ENCODE measurements at regions not wholly inside any gene's neighbourhood (a gene's known extent, or its start where the extent isn't known, plus 50 kb on each side); places are given as distances from the start of the nearest gene placed in this dataset.
A peak's percentile ranks its signal among the peaks of the same experiment; 100 is the strongest.
"Not testable (repeated sequence)": the region's sequence is repeated elsewhere in the genome, so short reads cannot be mapped to it uniquely, and the experiment has no call there.

- DNase-seq, result no peak
Observed at GRCh38 chr6:15096894-15097837, 148.7 kb upstream of the JARID2 start.

GRCh38 chr6:15101130-15101529 lies 144.7 kb upstream of the JARID2 start:
- DNase-seq, result no peak

GRCh38 chr6:15102241-15102640 lies 143.6 kb upstream of the JARID2 start:
- no peak for DNase-seq

GRCh38 chr6:15106958-15107643 lies 138.8 kb upstream of the JARID2 start:
- no peak for DNase-seq

GRCh38 chr6:15107644-15108382 lies 138.1 kb upstream of the JARID2 start:
- DNase-seq, result no peak

GRCh38 chr6:15108383-15108715 lies 137.5 kb upstream of the JARID2 start:
- DNase-seq, result no peak

- DNase-seq, result no peak
Observed at GRCh38 chr6:15109338-15110090, 136.4 kb upstream of the JARID2 start.

GRCh38 chr6:15110726-15111354 lies 135.0 kb upstream of the JARID2 start:
- no peak for DNase-seq

- DNase-seq, result not testable (repeated sequence)
Observed at GRCh38 chr6:15111576-15111975, 134.3 kb upstream of the JARID2 start.

- DNase-seq, result no peak
Observed at GRCh38 chr6:15113587-15113986, 132.3 kb upstream of the JARID2 start.

- no peak for DNase-seq
Observed at GRCh38 chr6:15114061-15114460, 131.8 kb upstream of the JARID2 start.

- DNase-seq, result no peak
Observed at GRCh38 chr6:15116889-15117288, 129.0 kb upstream of the JARID2 start.

GRCh38 chr6:15121443-15121842 lies 124.4 kb upstream of the JARID2 start:
- DNase-seq, result no peak

GRCh38 chr6:15121977-15122550 lies 123.8 kb upstream of the JARID2 start:
- no peak for DNase-seq

GRCh38 chr6:15129887-15130286 lies 116.0 kb upstream of the JARID2 start:
- DNase-seq, result no peak

GRCh38 chr6:15131234-15131633 lies 114.6 kb upstream of the JARID2 start:
- no peak for DNase-seq

GRCh38 chr6:15131651-15132061 lies 114.2 kb upstream of the JARID2 start:
- peak in 2 of 56 donors; percentile 2 to 4 for DNase-seq

GRCh38 chr6:15132167-15132566 lies 113.7 kb upstream of the JARID2 start:
- DNase-seq, result no peak

- no peak for DNase-seq
Observed at GRCh38 chr6:15132854-15133670, 112.8 kb upstream of the JARID2 start.

GRCh38 chr6:15137086-15137485 lies 108.8 kb upstream of the JARID2 start:
- no peak for DNase-seq

Data from amygdala (tissue), 56 donors.